Fibroblast of skin of back (primary cell): ENCODE measurements at regions not wholly inside any gene's neighbourhood (a gene's known extent, or its start where the extent isn't known, plus 50 kb on each side); places are given as distances from the start of the nearest gene placed in this dataset.

Experiments
- DNase-seq: peaks from one replicate; pipeline ENCODE4 v3.0.0-alpha.2; 2013

DNA sequence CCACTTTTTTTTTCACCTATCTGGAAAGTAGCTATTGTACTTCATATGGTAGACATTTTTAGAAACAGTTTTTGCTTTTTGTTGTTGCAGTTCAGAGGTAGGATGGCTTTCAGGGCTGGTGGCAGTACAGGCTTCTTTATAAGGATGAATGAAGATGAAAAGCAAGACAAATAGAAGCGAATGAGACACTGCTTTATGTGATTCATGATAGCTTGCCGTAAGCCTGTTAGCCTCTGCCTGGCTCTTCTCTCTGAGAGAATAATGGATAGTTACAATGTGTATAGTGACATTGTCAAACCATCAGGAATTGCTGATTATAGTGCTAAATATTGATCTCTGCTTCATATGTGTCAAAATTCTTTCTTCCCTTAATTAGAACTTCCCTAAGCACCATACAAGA lies 173.7 kb downstream of the NR4A2 start:
- DNase-seq: no peak

DNA sequence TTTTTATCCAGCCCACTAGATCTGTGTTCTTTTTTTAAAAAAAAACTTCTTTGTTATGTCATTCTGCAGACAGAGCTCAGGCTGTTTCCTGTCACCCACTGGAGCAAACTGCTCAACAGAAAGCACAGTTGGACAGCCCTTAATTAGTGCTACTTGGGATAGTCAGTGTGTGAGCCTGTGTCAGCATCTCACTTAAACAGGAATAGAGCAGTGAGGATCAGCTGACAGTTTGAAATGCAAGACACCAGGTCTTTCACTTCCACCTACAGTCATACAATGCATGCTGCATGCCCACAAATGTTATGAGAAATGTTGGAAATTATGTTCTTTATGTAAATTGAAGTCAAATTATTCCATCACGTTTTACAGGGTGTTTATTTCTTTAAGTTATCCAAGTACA lies 174.9 kb downstream of the NR4A2 start:
- no peak for DNase-seq

DNA sequence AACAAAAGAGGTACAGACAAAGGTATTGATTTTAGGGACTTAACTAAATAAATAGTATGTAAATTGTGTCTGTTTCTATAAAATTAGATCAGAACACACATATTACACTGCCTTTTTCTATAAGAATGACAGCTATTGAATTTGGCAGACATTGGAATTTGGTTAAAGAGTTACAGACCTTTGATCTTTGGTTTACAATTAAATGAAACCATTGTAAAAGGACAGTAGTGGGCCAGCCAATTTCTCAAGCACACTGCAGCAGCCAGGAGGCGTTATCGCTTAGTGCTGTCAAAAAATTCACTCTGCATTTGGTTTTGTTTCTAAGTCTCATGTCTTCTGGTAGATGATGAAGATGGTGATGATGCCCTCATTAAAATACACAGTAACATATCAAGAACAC lies 175.9 kb downstream of the NR4A2 start:
- DNase-seq: no peak

DNA sequence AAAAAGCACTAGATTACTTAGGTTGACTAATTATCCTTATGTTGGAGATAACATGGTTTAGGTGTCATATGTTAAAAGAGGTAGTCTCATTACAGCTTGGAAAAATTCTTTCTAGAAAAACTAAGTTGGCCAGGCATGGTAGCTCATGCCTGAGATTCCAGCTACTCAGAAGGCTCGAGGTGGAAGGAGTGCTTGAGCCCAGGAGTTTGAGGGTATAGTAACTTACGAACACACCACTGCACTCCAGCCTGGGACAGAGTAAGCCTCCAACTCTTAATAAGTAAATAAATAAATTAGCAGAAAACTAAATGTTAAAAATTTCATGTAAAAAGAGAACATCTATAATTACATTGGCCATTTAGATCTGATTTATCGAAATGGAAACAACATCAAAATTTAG lies 177.2 kb downstream of the NR4A2 start:
- no peak for DNase-seq

DNA sequence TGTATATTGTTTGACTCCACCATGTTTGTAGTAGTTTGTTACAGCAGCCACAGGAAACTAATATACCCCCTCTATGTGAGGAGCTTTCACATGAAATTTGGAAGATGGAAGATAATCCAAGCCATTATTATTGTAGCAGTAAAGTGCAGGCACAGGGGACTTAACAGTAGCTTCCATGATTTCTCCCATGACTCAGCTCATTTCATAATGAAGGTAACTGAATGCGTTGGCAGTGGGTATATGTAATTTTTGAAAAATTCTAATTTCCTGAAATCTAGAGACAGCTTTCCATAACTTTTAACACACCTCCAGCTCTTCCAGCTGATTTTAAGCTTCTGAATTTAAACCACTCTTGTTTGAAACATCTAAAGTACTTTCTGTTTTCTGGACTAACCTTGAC lies 181.2 kb downstream of the NR4A2 start:
- DNase-seq: no peak

DNA sequence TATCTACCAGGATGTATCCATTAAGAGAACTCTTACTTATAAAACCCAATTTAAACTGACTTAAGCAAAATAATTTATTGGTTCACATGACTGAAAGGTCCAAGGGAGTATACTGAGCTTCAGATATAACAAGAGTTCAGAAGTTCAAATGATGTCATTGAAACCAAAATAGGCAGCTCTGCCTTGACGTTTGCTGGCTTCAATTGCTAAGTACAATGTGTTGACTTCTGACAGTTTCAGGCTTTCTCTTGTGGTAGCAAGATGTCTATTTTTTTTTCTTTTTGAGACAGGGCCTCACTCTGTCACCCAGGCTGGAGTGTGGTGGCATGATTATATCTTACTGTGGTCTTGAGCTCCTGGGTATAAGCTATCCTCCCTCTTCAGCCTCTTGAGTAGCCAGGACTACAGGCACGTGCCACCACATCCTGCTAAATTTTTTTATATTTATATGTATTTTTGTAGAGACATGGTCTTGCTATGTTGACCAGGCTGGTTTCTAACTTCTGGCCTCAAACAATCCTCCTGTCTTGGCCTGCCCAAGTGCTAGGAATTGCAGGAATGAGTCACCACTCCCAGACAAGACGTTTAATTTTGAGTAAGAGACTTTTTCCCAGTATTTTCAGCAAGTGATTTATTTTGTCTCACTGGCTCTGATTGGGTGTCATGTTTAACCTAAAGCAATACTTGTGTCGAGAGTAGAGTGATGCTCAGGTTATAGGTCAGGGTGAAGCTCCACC lies 184.8 kb downstream of the NR4A2 start:
- DNase-seq: peak; percentile 1

DNA sequence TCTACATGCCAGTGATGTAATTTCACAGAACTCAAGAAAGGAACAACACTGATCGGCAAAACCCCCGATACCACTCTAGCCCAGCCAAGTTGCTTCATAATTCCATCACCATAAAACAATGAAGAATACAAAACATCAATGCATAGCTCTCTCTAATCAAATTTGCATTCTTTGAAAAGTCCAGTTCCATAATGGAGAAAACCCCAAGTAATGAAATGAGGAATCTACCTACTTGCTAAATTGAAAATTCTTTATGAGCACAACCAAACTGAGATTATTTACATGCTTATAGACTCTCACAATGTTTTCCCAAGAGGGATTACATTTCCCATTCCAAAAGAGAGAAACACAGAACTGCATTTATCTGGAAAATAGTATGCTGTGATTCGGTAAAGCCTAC lies 186.5 kb downstream of the NR4A2 start:
- no peak for DNase-seq

DNA sequence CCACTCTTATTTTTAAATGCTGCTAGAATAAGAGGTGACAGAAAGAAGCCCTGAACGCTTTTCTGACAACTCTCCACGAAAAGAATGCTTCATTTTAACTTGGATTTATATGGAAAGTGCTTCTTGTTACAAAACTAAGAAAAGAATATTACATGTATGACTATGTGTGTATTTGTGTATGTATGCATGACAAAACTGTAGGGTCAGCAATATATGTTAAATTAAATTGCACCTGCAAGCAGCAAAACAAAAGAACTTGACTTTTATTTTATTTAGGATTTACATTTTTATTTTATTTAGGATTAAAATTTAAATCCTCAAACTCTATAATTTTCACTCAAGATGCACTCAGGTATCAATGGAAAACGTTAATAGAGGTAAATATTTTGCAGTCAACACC lies 187.1 kb downstream of the NR4A2 start:
- no peak for DNase-seq

DNA sequence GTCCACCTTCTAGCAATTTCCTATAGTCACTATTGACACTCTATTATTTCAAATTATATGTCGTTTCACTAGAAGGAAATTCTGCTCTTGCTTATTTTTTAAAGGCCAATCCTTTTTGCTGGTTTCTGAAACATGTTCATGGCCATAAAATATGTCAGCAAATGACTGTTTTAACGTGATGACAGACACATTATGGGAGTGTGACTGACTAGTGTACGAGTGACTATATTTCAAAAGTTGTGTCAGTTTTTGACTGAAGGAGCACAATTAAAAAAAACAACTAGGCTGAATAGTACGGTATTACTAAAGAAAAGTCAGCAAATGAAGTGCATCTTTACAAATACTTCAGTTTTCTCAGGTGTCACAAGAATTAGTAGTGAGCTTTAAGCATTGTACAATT lies 196.0 kb downstream of the NR4A2 start:
- DNase-seq: no peak

DNA sequence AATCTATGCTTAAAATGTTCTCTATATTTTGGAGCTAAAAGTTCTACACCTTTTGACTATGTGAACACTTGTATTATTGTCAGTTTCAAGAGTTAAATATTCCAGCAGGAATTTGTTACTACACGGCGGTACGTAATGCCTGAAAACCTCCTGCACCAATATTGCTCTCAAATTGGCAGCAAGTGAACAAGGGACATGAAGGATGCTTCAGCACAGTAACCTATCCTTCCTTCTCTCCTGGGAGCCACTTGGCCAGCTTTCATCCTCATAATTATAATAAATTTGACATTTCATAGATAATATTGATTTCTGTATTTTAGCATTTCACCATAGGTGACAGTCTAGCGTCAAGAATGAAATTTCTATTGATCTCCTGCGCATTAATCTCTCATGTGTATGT lies 197.6 kb downstream of the NR4A2 start:
- no peak for DNase-seq

DNA sequence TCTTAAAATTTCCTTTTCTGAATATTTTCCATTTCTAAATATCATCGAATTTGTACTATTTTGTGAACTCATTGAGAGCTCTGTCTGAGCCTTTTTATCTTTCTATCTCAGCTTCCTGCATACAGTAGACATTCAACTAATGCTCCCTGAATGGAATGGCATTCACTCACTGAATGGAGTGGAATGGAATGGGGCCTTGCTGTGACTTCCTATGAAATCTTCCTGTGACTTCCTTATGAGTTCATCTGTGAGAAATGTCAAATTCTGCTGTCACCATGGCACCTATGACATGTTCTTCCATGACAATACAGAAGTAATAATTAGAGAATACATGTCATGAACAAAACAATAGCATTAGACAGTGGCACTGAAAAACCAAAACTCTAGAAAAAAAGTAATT lies 199.6 kb downstream of the NR4A2 start:
- no peak for DNase-seq

DNA sequence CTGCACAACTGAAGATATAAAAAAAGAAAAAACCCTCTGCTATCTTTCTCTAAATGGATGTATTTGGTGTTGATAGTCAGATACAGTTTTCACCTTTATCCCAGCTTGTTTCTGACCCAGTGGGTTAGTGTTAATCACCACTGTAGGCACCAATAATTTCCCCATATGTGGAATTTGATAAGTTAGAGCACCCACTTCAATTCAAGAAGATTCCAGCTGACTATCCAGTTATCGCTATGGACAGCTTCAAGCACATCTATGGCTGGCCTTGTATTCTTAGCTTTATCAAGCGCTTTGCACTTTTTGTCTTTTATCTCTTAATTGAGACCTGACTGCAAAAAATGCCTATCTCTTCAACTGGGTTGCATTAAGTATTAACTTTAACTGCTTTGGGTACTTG lies 200.4 kb downstream of the NR4A2 start:
- DNase-seq: no peak

DNA sequence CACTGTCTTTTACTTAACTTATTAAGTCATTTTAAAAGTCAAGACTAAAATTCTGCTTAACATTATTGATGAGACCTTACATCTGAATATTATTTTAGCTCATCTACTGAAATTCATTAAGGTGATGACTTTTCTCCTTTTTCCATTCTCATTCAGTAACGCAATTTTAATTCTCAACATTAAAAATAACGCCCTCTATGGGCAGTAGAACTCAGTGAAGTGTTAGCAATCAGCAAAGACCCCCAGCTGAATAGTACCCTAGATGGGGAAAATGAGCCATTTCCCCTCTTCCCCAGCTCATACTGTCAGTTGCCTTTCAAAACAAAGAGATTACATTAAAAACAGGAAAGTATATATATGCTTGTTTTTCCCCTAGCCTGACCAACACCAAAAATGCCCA lies 203.3 kb downstream of the NR4A2 start:
- no peak for DNase-seq

DNA sequence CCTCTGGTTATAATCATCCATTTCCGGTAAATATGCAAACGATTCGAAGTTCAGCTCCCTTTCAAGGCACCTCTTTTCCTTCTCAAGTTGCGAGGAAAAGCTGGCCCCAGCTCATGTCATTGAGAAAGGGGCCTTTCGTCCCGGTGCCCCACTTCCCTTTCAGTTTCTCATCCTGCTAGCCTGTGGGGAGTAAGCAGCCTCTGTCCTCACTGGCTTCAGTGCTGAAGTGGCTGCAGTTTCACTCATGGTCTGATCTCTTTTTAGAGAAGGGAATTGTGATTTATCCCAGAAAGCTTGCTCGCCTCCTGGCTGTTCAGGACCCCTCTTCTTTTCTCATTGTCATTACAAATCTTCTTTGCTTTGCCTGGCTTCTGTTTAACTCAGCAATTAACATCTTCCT lies 207.5 kb downstream of the NR4A2 start:
- DNase-seq: no peak

DNA sequence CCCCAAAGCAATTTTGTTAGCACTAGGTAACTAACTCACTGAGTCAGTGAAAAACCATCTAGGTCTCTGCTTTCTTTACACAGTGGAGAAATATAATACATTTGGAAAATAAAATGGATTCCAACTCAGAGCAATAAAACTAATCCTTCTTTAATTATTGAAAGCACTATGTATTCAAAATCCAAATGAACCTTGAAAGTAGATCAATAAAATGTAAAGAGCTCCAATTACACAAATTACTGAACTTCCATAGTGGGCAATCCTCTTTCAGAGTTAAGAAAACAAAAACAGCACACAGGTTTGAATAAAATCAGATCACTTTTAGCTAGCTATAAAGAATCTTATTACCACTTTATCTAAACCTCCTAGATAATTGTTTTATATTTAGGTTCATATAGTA lies 208.1 kb downstream of the NR4A2 start:
- DNase-seq: no peak

DNA sequence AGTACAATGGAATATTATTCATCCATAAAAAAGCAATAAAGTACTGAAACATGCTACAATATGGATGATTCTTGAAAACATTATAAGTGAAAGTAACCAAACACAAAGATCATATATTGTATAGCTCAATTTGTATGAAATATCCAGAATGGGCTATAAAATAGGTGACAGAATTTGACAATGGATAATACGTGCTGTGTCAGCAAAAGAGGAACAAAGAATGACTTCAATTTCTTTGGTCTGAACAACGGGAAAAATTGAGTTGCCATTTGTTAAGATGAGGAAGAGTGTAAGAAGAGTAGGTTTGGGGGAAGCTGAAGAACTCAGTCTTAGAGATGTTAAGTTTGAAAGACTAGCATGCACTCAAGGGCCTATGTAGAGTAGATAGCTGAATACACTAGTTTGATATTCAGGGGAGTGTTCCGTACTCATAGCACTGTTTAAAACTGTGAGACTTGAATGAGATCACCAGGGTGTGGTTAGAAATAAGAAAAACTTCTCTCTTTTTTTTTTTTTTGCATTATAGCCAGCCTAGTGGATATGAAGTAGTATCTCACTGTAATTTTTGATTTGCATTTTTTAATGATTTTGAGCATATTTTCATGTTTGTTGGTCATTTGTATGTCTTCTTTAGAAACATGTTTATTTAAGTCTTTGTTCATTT lies 213.6 kb downstream of the NR4A2 start:
- DNase-seq: no peak

DNA sequence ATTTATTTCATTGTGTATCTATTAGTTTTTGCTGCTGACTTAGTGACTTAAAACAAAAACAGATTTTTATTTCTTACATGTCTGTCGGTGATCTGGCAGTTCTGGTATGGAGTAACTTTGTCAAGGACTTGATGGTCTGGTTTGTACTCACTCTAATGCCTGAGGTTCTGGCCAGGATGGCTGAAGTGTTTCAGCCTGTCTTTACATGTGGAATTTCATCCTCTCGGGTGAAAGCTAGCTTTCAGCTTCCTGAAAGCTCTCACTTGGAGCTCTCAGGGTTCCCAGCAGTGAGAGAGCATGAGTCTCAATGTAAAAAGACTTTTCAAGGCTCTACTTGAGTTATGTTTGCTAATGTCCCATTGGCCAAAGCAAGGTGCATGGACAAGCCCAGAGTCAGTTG lies 216.4 kb downstream of the NR4A2 start:
- no peak for DNase-seq

DNA sequence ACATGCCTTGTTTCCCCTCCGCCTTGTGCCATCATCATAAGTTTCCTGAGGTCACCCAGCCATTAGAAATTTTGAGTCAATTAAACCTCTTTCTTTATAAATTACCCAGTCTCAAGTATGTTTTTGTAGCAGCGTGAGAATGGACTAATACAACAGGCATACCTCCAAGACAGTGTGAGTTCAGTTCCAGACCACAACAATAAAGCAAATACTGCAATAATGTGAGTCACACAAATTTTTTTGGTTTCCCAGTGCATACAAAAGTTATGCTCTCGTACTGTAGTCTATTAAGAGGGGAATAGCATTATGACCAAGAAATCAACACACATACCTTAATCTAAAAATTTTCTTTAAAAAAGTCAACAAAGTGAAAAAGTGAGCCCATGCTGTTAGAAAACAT lies 217.2 kb downstream of the NR4A2 start:
- peak; percentile 26 for DNase-seq

DNA sequence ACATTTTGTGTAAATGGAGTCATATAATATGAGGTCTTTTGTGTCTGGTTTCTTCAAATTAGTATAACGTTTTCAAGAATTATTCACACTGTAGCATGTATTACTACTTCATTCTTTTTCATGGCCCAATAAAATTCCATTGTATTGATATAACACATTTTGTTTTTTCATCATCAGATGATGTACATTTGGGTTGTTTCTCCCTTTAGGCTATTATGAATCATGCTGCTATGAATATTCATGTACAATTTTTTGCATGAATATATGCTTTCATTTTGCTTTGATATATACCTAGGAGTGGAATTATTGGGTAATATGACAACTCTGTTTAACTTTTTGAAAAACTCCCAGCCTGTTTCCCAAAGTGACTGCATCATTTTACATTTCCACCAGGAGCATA lies 220.2 kb downstream of the NR4A2 start:
- no peak for DNase-seq

DNA sequence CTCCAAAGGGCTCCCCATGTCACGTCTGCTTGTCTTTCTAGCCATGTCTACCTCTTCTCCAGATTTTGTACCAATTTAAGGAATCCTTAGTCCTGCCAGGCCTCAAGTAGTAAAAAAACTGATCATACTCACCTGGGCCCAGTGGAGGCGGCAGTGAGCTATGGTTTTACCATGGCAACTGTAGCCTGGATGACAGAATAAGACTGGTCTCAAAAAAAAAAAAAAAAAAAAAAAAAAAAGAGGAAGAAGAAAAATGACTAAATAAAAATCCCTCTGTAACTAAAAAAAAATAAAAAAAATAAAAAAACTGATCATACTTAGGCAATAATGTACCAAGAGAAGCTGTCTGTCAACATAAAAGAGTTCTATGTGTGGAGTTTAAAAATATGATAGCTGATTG lies 221.6 kb downstream of the NR4A2 start:
- no peak for DNase-seq

DNA sequence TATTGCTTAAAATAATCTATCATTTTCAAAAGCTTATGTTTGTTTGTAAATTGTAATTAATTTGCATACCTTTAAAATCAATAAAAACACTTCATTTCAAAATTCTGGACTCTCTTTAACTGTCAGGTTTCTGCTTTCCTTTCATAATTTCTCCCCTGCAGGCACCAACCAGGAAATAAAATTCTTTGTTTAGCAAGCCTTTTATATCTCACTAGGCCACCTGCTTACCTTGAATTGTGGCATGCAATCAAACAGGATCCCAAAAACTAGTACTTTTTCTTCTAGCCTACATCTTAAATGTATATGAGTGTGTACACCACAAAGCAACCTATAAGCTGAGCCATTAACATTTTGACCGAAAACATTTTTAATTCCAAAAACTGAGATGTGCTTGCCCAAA lies 233.1 kb downstream of the NR4A2 start:
- DNase-seq: no peak

DNA sequence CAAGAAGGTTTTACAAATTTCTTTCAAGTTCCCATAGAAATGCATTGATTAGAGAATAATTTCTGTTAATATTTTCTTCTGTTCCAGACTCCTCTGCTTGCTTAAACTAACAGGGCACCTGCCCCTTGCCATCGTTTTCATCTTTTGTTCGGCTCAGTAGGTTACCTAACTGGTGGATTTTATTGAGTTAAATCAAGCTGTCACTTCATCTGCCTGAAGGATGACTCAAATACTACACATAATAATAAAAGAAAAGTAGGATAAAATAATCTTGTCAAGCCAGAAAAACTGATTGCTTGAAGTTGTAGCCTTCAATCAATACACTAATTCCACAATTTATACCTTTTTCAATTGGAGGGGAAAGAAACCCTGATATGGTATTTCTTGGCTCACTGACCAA lies 234.0 kb downstream of the NR4A2 start:
- DNase-seq: no peak

DNA sequence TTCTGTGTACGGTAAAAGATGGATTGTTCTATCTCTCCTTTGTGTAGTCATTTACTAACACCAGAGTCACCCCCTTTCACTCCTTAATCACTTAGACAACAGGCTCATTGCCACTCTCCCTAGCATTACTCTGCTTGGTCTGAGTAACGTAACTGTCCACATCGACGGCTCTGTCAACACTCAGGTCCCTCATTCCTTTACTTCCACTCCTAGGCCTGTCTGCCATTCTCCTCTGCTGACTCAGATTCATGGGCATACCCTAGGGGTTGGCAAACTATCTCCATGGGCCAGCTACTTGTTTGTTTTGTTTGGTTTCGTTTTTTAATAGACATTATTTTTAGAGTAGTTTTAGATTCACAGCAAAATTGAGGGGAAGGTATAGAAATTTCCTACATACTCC lies 243.9 kb downstream of the NR4A2 start:
- no peak for DNase-seq

DNA sequence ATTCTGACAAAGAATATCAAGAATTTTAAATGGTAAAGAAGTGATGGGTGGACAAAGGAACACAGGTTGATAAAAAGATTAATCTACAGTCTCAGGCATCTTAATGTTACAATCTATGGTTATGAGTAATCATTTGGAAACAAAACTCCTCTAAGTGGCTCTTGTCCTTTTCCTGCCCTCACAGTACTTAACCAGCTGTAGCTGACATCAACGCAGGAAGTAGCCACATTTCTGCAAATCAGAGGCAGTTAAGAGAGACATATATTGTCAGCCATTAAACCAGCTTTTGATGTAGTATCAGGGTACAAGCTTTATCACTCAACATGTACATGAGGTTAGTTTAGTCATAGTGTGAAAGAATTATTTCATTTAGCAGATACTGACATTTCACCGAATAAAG lies 244.6 kb downstream of the NR4A2 start:
- DNase-seq: peak; percentile 5
